ENCODE measurements at regions not wholly inside any gene's neighbourhood (a gene's known extent, or its start where the extent isn't known, plus 50 kb on each side); places are given as distances from the start of the nearest gene placed in this dataset.
"Not testable (repeated sequence)": the region's sequence is repeated elsewhere in the genome, so short reads cannot be mapped to it uniquely, and the experiment has no call there.

DNA sequence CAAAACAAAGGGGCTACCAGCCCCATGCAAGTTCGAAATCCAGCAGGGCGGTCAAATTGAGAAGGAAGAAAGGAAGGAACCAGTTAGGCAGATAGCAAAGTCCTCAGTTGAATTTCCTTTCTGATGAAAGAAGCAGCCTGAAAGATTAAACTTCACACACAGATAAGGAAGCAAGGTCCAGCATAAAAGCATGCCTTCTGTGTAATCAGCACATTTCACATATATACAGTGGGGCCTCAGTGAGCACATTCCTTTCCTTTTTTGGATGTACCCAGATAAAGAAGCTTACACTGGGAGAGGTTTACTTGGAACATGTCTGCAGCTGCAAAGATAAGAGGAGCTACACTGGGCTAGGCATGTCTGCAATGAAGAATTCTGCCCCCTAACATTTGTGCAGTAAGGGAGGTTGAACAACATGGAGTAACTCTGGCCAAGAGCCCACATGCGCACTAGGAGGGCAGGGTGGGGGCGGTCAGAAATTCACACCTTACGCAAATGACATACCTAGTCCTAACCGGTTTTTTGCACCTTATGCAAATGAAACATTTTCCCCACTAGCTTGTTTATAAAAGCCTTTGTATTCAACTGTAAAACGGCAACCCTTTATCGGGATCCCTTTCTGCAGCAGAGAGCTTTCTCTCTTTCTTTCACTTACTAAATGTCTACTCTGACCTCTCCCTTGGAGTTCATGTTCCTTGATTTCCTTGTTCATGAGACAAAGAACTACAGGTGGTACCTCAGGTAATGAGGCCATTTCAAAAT, 149.7 kb upstream of the FBXL17 start:
- no peak for DNase-seq (ENCODE audit: low spot score)

DNA sequence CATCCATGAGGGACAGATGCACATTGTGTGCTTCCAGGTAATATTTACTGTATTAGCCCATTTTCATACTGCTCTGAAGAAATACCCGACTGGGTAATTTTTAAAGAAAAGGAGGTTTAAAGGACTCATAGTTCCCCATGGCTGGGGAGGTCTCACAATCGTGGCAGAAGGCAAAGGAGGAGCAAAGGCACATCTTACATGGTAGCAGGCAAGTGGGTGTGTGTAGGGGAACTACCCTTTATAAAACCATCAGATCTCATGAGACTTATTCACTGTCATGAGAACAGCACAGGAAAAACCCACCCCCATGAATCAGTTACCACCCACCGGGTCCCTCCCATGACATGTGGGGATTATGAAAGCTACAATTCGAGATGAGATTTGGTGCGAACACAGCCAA, 148.8 kb upstream of the FBXL17 start:
- no peak for DNase-seq (ENCODE audit: low spot score)

DNA sequence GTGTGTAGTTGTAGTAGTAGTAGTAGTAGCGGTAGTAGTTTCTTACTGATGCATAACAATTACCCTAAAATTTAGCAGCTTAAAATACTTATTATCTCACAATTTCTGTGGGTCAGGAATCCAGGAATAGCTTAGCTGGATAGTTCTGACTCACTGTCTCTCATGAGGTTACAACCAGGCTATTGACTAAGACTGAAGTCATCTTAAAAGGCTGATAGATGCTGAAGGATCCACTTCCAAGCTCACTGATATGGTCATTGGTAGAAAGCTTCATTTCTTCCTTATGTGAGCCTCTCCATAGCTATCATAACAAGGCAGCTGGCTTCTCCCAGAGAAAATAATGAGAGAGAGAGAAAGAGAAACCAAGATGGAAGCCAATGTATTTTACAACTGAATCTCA, 147.5 kb upstream of the FBXL17 start:
- no peak for DNase-seq (ENCODE audit: low spot score)

DNA sequence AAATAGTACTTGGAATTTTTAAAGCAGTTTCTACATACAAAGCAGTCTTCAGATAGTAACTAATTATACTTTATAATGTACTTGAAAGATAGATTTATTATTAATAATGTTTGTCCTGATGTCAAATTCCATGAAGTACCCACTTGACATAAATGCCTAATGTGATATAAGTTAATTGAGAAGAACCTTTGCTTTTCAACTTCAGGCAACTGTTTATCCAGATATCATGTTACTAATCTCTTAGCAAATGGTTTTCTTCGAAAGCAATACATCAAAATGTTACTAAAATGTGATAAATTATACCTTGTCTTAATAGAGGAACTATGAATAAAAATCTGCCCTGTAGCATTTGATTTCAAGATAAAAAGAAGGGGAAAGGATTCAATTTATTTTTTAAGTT, 146.8 kb upstream of the FBXL17 start:
- no peak for DNase-seq (ENCODE audit: low spot score)

DNA sequence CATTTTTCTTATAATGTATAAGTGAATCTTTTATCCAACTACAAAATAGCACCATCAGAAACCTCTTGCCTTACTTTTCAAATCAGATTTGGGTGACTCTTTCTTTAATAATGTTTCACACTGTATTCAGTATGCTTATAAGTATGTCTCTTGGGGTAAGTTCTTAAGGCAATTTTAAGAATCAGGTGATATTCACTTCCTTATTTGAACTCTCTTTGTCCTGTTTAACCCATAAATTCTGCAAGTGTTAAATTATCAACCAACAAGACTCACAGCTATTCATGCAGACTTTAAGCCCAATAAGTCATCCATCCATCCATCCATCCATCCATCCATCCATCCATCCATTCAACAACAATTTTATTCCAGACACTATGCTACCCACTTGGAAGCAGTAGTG, 142.7 kb upstream of the FBXL17 start:
- no peak for DNase-seq (ENCODE audit: low spot score)

DNA sequence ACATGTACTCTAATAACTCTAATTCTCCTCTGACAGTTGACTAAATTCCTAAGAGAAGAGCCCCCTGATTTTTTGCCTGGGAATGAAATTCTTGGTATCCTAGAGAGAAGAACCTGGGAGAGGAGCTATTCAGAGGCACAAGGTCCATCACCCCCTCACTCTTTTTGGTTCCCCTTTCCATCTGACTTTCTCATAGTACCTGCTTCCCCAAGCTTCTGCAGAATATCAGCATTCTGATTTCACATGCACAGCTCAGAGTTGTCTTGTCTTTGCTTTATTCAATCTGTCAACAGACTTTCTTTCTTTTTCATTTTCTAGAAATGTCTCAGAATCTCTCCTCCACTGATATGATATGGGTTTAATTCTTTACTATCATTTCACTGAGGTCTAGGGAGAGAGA, 141.5 kb upstream of the FBXL17 start:
- no peak for DNase-seq (ENCODE audit: low spot score)

DNA sequence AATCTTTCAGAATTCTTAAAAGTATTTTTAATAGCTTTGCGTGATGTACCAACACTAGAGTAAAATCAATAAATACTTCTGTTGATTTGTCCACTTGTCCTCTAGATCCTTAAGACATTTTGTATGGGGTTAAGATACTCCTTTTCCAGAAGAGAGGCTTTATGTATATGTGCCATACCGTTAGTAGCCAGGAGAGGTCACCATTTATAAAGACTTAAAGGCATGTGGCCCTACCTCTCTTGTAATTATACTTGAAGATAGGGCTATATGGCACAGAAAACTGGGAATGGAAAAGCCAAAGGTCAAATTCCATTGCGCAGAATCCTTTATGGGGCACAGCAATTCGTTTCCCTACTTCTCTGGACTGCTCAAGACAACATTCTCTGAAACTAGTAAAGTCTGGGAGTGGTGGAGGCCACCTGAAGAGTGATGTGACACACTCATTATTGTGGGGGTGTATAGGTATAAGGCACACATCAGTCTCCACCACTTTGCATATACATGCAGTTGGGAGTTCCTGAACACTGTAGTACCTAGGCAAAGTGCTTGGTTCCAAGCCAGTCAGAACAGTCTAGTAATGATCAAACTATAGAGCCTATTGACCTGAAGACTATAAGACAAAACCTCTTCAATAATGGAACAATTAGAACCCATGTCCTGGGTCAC, 140.1 kb upstream of the FBXL17 start:
- peak; percentile 53 for DNase-seq (ENCODE audit: low spot score)

DNA sequence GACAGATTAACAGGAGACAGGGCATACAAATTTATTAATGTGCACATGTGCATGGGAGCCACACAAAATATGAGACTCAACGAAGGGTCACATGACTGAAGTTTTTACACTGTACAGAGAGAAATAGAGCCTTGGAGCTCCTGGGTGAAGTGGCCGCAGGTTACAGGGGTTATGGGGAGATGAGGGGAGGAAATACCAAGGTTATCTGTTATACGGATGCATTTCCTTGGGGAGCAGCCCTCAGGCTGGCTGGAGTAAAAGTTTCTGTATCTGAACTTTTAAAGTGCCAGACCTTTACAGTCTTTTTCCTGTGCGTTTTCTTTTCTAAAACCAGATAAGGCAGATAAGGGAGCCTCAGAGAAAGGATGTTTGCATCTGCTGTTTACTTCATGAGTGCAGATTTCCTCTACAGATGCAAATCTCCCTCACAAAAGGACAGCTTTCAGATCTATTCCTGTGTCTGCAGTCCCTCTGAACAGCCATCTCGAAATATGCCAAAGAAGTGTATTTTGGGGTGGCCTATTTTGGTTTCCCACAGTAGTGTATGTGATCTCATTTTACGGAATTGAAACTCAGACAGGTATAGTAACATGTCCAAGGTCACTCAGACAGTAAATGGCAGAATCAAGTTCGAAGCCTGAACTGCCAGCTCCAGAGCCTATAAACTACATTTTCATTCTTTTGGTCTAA, 139.3 kb upstream of the FBXL17 start:
- DNase-seq (ENCODE audit: low spot score) = no peak

DNA sequence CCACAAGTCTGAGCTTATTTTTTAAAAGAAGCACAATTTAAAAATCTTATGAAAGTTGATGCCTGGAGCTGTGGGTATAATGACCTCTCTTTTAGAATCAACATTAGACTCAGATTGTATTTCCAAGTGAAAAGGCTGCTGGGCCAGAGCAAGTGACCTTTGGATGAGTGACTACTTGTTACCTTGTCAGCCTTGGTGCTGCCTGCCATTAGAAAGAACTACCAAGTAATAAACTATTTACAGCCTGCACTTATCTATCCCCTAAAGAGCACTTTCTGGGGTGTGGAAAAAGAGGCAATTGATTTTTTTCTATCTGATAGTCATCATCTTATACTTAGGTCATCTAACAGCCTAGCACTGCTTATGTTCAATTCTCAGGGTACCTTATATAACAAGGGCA, 134.9 kb upstream of the FBXL17 start:
- DNase-seq (ENCODE audit: low spot score) = no peak

DNA sequence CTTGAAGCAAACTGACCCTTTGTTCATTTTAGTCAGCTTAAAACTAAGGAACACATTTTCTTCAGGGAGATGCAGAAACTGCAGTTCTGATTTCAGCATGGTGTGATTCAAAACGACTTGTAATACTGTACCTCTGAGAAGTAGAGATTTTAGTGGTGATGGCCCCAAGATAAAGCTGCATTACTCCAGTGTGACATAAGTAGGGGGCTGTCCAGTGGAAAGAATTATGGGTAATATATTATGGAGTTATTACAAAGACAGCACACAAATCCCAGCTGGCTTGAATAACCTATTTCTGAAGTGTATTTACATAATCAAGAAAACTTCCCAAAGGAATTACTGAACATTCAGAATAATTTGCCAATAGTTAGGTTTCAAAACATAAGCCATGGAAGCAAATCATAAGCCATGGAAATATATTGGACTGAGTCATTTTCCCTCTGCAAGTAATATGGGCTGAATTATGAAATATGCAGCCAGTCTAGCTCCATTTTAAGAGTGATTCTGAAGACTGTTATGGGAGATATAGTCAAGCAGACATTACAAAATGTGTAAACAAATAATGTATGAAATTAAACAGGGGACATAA, 133.7 kb upstream of the FBXL17 start:
- DNase-seq (ENCODE audit: low spot score) = no peak

DNA sequence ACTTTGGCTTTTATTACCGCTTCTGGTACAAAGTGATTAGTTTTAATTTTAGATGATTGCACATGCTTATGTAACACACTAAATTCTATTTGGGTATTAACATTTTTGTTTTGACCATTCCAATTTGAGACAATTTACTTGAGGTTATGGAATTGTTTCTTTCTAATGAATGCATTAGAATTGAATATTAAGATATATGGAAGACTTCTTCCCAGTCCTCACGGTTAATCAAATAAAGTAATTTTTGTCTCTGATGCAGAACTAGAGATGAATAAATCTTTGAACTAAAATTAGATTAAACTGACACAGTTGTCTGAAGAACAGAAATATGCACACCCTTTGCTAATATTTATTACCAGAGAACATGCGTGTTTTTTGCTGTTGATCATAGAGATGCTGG, 127.1 kb upstream of the FBXL17 start:
- no peak for DNase-seq (ENCODE audit: low spot score)

DNA sequence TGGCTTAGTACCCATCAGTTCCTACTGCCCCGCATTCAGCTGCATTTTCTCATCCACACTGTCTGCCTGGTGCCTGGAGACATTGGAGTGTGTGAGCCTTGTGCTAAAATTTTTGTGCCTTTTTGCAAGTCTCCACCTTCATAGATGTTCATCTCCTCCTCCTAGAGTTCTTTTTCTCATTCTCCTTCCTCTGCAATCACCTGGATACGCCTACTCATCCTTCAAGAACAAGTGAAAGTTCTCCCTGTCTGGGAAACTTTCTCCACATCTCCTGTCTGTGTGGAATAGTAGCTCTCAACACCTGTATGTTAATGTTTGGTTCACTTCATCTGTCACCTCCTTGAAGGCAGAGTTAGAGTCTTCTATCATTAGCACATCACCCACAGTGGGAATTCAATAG, 125.7 kb upstream of the FBXL17 start:
- no peak for DNase-seq (ENCODE audit: low spot score)

DNA sequence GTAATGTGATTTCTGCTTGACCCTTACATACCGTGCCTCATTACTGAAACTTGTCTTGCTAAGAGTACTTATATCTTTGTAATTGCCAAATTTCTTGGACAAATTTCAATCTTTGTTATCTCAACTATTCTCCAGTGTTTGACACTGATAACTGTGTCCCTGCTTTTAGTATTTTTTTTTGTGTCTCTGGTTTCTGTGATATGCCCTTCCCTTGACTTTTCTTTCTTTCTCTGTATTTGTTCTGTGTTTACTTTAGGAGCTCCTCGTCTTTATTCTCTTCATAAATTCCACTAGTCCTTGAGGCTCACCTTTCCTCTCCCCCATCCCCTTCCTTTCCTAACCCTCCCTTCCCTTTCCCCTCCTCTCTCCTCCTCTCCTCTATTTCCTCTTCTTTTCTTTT, 123.7 kb upstream of the FBXL17 start:
- DNase-seq (ENCODE audit: low spot score) = no peak

DNA sequence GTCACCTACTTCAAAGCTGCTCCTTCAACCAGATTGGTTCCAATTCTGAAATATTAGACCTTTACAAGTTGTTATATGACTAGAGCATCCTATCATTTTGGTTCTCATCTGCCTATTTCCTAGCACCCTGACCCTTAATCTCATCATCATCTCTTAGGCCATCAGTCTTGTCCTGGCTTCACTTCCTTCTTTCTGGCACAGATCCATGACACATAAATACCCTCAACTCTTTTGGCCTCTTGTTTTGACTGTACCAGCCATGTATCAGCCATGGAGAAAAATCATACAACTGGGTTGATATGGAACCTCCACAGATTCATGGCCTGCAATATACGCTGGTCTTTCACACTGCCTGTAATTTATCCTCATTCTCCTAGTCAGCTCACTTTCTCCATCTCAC, 123.1 kb upstream of the FBXL17 start:
- no peak for DNase-seq (ENCODE audit: low spot score)

DNA sequence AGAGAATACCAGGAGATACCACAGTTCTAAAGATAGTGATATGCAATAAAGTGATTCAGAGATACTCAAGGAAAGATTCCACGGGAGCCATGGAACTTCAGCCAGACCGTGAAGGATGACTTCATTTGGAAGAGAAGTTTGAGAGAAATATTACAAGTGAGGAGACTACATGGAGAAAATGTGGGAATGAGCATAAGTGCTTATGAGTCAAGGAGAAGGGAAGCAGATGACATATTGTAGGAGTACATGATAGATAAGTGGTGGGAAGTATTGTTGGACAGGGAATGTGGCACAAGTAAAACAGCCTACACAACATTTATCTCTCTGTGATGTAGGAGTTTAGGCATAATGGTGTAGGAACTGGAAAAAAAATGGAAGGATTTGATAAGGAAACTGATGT, 122.1 kb upstream of the FBXL17 start:
- no peak for DNase-seq (ENCODE audit: low spot score)

DNA sequence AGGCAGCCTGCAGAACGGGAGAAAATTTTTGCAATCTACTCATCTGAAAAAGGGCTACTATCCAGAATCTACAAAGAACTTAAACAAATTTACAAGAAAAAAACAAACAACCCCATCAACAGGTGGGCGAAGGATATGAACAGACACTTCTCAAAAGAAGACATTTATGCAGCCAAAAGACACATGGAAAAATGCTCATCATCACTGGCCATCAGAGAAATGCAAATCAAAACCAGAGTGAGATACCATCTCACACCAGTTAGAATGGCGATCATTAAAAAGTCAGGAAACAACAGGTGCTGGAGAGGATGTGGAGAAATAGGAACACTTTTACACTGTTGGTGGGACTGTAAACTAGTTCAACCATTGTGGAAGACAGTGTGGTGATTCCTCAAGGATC, 113.7 kb upstream of the FBXL17 start:
- not testable (repeated sequence) for DNase-seq (ENCODE audit: low spot score)

DNA sequence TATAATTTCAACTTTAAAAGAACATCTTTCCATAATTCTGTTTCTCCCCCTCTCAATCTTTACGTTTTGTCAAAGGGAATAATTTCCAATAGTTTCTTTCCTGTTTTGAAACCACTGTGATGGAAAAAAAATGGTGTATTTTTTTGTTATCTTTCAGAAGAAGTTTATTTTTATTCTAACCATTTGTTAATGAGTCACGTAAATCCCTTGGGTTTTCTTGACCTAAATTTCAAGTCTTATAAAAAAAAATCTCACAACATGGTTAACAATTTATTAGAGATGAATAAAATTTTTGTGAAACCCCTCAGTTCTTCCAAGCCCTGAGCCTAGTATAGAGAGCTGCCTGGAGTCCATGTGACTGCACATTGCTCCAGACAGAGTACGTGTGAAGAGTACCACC, 106.1 kb upstream of the FBXL17 start:
- DNase-seq (ENCODE audit: low spot score) = no peak

DNA sequence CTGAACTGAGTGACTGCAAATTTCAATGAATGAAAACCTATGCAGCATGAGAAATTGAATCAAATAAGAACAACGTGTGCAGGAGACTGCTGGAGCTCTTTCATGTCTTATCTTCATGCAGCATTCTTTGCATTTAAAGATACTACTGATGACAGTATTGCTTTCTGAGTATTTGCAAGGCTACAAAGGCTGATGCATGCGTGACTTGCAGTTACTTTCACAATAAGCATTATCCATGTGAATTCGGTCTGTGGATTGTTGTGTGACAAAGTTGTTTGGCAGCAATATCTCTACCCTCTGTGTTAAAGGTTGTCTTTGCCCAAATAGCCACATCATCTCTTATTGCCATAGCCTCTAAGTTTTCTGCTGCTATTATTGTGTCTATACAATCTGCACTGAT, 102.1 kb upstream of the FBXL17 start:
- DNase-seq (ENCODE audit: low spot score) = no peak

DNA sequence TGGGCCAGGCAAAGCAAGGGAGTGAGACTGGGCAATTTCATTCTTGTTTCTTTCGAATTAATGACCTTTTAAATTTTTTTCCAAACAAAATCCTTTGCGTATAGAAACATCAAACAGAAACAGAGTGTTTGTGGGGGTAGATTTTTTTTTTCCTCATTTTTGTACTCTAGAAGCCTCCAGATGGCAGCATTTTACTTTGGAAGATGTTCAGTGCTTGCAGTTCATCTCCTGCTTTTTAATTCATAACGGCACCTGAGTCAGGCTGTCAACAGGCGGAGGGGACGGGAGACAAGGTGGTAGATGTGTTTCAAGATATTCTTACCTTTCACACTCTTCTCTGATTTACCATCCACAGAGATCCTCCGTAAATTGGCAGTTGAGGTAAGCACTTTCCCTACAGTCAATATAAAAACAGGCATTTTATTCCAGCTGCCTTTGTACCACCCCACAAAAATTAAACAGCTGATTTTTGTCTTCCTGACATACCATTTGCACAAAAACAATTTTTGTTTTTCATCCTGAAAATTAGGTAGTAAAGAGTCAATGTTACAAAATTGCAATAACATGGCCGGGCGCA, 99.5 kb upstream of the FBXL17 start:
- no peak for DNase-seq (ENCODE audit: low spot score)

DNA sequence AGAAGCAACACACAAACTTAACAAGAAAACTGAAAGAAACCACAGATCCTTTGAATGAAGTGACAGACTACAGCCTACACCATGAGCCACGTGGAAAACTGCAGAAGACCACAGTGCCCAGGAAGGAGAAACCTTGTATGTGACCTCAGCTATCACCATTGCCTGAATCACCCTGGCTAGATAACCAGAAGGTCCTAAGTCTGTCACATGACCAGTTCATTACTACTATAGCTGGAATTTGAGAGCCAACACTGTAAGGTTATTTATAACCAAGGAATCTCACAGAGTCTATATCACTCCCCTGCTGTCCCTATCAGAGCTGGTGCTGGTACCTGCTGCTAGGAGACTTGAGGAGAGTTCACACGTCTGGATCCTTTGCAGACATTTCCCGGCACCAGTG, 90.3 kb upstream of the FBXL17 start:
- DNase-seq (ENCODE audit: low spot score) = no peak

DNA sequence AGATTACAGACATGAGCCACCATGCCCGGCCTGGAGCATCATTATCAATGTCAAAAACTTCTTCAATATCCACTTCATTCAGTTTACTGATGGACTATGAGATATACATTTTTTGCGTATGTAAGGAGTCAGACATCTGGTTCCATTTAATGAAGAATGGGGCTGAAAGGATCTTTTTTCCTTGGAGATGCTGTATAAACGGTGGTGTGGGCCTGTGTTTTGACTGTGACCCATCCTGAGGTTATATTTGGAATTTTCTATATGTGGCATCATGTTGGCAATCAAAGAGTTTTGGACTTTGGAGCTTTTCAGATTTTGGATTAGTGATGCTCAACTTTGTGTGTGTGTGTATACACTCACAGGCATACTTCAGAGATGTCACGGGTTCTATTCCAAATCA, 85.7 kb upstream of the FBXL17 start:
- DNase-seq (ENCODE audit: low spot score) = no peak

DNA sequence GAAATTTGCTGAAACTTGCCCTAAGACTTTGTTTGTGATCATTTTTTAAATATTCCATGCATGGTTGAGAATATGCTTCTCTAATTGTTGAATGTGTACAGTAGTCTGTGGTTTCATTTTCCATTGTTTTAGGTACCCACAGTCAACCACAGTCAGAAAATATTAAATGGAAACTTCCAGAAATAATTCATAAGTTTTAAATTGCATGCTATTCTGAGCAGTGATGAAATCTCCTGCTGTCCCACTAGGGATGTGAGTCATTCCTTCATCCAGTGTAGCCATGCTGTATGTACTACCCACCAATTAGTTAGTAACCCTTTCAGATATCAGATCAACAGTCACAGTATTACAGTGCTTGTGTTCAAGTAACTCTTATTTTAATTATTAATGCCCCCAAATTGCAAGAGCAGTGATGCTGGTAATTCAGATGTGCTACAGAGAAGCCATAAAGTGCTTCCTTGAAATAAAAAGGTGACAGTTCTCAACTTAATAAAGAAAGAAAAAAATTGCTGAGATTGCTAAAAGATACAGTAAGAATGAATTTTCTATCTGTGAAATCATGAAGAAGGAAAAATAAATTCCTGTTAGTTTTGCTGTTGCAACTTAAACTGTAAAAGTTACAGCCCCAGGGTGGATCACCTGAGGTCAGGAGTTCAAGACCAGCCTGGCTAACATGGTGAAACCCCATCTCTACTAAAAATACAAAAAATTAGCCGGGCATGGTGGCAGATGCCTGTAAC, 79.9 kb upstream of the FBXL17 start:
- no peak for DNase-seq (ENCODE audit: low spot score)
